Ovary (tissue), 7 donors: ENCODE measurements at regions not wholly inside any gene's neighbourhood (a gene's known extent, or its start where the extent isn't known, plus 50 kb on each side); places are given as distances from the start of the nearest gene placed in this dataset.
"Not testable (repeated sequence)": the region's sequence is repeated elsewhere in the genome, so short reads cannot be mapped to it uniquely, and the experiment has no call there.

Source experiments
- DNase-seq, 5 donors: peaks; one replicate each; pipeline ENCODE4 v3.0.0-alpha.2; 2019 to 2020
- H3K27ac ChIP-seq, 2 donors: fragments of 200-600 bp; one replicate each; pipeline versions ENCODE4 v1.5.1 to v1.8.0; 2019 to 2022
- H3K27me3 ChIP-seq: fragments of 200-600 bp; one replicate; pipeline ENCODE4 v1.8.0; 2022
- H3K36me3 ChIP-seq: fragments of 200-600 bp; sonication (generic); one replicate; pipeline ENCODE4 v1.5.1; 2019
- H3K4me1 ChIP-seq: one replicate; pipeline ENCODE4 v1.8.1; 2013; ENCODE audit warnings: mild to moderate bottlenecking, moderate library complexity; ENCODE audit not compliant: insufficient read depth
- H3K4me3 ChIP-seq: fragments of 200-600 bp; sonication (generic); one replicate; pipeline ENCODE4 v1.5.1; 2017
- H3K9me3 ChIP-seq, 2 donors: fragments of 200-600 bp in 1 of 2; sonication (generic) in 1 of 2; one replicate each; pipeline versions ENCODE4 v1.5.1 to v1.8.1; 2013 to 2019; ENCODE audit warnings: mild to moderate bottlenecking in 1 of 2, moderate library complexity in 1 of 2
- EP300 ChIP-seq: sonication (generic); formaldehyde crosslinking; IDR thresholded peaks from one replicate; pipeline ENCODE4 v1.6.1; 2017; ENCODE audit warnings: antibody characterized with exemption
- POLR2A ChIP-seq: fragments of 450-650 bp; IDR thresholded peaks from one replicate; pipeline ENCODE4 v1.6.1; 2017; ENCODE audit warnings: antibody characterized with exemption, mild to moderate bottlenecking, moderate library complexity
- WGBS, 3 donors: extraction: QIAGEN DNeasy Blood & Tissue Kit in 1 of 3; methylation state at CpG; one replicate each; pipeline versions ENCODE4 v1.1.5 to v1.1.7; 2013 to 2017; 5-methylcytosine and 5-hydroxymethylcytosine counted together
- intact Hi-C, 4 donors: fragments of 100-400 bp; cut with DNase I; formaldehyde crosslinking; loops; one replicate each; pipeline versions ENCODE4 v1.11.0 to v1.15.1; 2022 to 2023
- TF ChIP-seq, protein P1 (sequence below), 3 donors: fragments of 450-650 bp in 2 of 3; fragments of 200-600 bp in 1 of 3; IDR thresholded peaks; one replicate each; pipeline versions ENCODE4 v1.5.1 to v1.8.0; 2016 to 2022; ENCODE audit warnings: antibody characterized with exemption in 3 of 3, mild to moderate bottlenecking in 1 of 3
- donor health status: DM: no; HTN: no; CAD: no; lungs with moderate emphysema.
- donor health status: DM: no; HTN: no; CAD: no.
- donor health status: Bipolar disorder and iron deficiency.
- donor health status: DM: no; HTN: no; CAD: no.
- donor health status: DM: yes; HTN: yes; CAD: no.

DNA sequence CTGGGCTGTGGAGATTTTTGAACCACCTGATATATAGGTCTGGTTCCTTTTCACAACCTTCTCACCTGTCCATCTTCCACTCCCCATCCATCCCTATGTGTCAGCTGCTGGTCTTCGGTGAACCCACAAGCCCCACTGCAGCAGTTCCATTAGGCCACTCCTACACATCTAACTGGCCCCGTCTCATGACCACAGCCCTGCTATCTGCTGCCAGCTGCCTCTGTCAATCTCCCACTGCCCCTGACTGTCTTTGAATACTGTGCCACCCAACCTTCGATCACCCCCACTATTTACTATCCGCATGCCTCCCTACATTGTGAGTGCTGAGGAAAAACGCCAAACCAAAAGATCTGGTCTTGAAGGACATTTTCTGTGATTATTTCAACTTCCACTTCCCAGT, 795.4 kb downstream of the IGSF11 start:
- Histone ChIP-seq H3K27ac (no peak overlapping the region), H3K36me3 (no peaks in the 10 kb centered on the region)

DNA sequence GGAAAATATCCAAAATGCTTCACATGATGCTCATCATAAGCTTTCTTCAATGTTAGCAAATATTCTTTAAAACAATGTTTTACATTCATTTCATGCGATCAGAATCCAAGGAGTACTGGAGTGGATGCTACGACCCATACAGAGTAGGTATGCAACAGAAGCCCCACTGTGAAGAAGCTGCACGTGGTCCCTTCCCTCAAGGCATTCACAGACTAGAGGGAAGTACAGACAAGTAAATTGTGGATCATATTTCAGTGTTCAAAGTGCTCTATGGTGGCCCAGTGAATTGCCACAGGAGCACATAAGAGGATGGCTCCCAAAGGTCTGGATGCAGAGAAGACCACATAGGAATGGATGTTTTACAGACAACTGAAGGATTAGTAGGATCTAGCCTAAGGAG, 789.9 kb downstream of the IGSF11 start:
- TF ChIP-seq EP300 (no peak), POLR2A (no peak)
- TF ChIP-seq, protein P1, sequence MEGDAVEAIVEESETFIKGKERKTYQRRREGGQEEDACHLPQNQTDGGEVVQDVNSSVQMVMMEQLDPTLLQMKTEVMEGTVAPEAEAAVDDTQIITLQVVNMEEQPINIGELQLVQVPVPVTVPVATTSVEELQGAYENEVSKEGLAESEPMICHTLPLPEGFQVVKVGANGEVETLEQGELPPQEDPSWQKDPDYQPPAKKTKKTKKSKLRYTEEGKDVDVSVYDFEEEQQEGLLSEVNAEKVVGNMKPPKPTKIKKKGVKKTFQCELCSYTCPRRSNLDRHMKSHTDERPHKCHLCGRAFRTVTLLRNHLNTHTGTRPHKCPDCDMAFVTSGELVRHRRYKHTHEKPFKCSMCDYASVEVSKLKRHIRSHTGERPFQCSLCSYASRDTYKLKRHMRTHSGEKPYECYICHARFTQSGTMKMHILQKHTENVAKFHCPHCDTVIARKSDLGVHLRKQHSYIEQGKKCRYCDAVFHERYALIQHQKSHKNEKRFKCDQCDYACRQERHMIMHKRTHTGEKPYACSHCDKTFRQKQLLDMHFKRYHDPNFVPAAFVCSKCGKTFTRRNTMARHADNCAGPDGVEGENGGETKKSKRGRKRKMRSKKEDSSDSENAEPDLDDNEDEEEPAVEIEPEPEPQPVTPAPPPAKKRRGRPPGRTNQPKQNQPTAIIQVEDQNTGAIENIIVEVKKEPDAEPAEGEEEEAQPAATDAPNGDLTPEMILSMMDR (IDR thresholded peaks at IDR 0.05), result no peak
- WGBS, 3 donors, result 73 to 75% (median 73%) methylated on average over 3 of the region's 3 CpGs
- H3K27me3 ChIP-seq, result no peaks in the 10 kb centered on the region
- no peaks in the 10 kb centered on the region for H3K36me3 ChIP-seq
- H3K4me3 ChIP-seq, result no peak overlapping the region
- DNase-seq, result no peak
- H3K4me1 ChIP-seq, result no peaks in the 10 kb centered on the region
- no peak overlapping the region for H3K27ac ChIP-seq
- no peaks in the 10 kb centered on the region for H3K9me3 ChIP-seq
- intact Hi-C loops, result no loop called here

More for the DNA sequence above, 795.4 kb downstream of the IGSF11 start:
- Histone ChIP-seq H3K9me3 (no peaks in the 10 kb centered on the region), H3K4me1 (no peaks in the 10 kb centered on the region), H3K27me3 (no peaks in the 10 kb centered on the region), H3K4me3 (no peak overlapping the region)
- intact Hi-C loops, result no loop called here
- TF ChIP-seq EP300 (no peak), POLR2A (no peak)
- TF ChIP-seq, protein P1 (IDR thresholded peaks at IDR 0.05), result no peak
- 61 to 78% (median 69%) methylated on average over 5 of the region's 5 CpGs for WGBS, 3 donors
- no peak for DNase-seq

DNA sequence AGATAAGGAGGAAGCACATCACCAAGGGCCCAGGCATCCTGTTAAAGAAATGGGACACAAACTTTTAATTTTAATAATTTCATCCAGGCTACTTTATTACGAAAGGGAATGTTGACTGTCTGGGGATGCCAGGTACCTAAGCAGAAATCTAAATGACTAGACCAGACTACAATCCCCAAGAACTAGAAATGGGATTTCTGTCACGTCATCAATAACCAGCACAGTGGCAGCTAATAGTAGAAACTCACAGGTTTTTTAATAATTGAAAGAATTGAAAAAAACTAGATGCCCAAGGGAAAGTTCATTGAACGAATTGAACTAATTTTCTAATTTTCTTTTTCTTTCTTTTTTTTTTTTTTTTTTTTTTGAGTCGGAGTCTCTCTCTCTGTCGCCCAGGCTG, 789.3 kb downstream of the IGSF11 start:
- no peak for TF ChIP-seq EP300
- TF ChIP-seq, protein P1 (IDR thresholded peaks at IDR 0.05), result no peak
- no peak for TF ChIP-seq POLR2A
- H3K36me3 ChIP-seq, result no peaks in the 10 kb centered on the region
- H3K27ac ChIP-seq, result no peak overlapping the region
- no peak for DNase-seq
- no peaks in the 10 kb centered on the region for H3K9me3 ChIP-seq
- intact Hi-C loops, result no loop called here
- WGBS, 3 donors, result 86 to 91% (median 91%) methylated on average over 5 of the region's 5 CpGs
- H3K4me3 ChIP-seq, result no peak overlapping the region
- no peaks in the 10 kb centered on the region for H3K27me3 ChIP-seq
- H3K4me1 ChIP-seq, result no peaks in the 10 kb centered on the region

DNA sequence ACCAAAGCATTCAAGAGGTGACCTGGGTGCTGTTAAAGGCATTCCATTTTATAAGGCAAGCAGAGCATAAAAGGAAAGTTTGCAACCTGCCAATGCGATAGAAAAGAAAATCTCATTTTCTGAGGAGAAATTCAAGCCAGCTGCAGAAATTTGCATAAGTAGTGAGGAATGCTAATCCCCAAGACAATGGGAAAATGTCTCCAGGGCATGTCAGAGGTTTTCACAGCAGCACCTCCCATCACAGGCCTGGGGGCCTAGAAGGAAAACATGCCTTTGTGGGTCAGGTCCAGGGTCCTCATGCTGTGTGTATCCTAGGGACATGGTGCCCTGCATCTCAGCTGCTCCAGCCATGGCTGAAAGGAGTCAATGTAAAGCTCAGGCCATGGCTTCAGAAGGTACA, 775.8 kb downstream of the IGSF11 start:
- intact Hi-C loops, DNase-seq, H3K9me3 ChIP-seq, H3K27ac ChIP-seq, H3K4me3 ChIP-seq, H3K36me3 ChIP-seq, H3K27me3 ChIP-seq, H3K4me1 ChIP-seq: not testable (repeated sequence)
- 91 to 93% (median 92%) methylated on average over 1 of the region's 1 CpG for WGBS, 3 donors

DNA sequence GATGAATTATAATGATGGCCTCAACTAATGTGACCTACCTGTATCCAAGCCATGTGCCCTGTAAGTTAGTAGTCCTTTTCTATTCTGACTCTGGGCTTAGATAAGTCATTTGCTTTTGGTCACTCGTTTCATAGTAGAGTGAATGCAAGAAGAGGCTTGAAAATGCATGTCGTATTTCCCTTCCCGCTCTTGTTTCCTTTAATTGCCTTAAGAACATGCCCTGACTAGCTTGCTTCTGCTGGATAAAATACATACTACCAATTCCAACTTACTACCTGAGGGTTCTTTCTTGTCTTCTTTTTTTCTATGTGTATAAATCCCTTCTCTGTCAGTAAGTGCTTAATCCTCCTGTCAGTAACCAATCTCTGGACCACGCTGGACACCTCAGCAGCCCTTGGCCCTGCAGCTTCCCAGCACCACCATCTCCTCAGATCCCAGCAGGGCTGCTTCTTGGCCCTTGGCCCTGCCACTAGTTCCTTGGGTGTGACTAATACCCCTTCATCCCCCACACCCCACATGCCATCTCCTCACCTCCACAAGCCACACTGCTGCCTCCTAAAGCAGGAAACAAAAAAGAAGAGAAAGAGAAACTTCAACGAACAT, 771.7 kb downstream of the IGSF11 start:
- Histone ChIP-seq H3K27me3 (no peaks in the 10 kb centered on the region), H3K4me1 (no peaks in the 10 kb centered on the region), H3K27ac (no peak overlapping the region), H3K4me3 (no peak overlapping the region), H3K36me3 (no peaks in the 10 kb centered on the region), H3K9me3 (peaks cover 0 to 6% of the 10 kb centered on the region in 2 donors)
- 77 to 86% (median 79%) methylated on average over 5 of the region's 5 CpGs for WGBS, 3 donors
- TF ChIP-seq EP300, result no peak
- TF ChIP-seq, protein P1 (IDR thresholded peaks at IDR 0.05), result no peak
- no peak for TF ChIP-seq POLR2A
- no peak for DNase-seq
- intact Hi-C loops, result no loop called here
